ENCODE measurements at regions not wholly inside any gene's neighbourhood (a gene's known extent, or its start where the extent isn't known, plus 50 kb on each side); places are given as distances from the start of the nearest gene placed in this dataset.
"Not testable (repeated sequence)": the region's sequence is repeated elsewhere in the genome, so short reads cannot be mapped to it uniquely, and the experiment has no call there.

- no peak for DNase-seq
Observed at GRCh38 chr18:47399475-47399874, 148.0 kb upstream of the SKOR2 start.

GRCh38 chr18:47397671-47398319, 146.3 kb upstream of the SKOR2 start:
- peak; percentile 19 for DNase-seq

GRCh38 chr18:47391665-47392064, 140.2 kb upstream of the SKOR2 start:
- no peak for DNase-seq

- DNase-seq, result no peak
Observed at GRCh38 chr18:47390410-47391024, 139.1 kb upstream of the SKOR2 start.

- no peak for DNase-seq
Observed at GRCh38 chr18:47389210-47389609, 137.8 kb upstream of the SKOR2 start.

- no peak for DNase-seq
Observed at GRCh38 chr18:47387864-47388263, 136.4 kb upstream of the SKOR2 start.

- DNase-seq, result no peak
Observed at GRCh38 chr18:47383729-47384128, 132.3 kb upstream of the SKOR2 start.

GRCh38 chr18:47381975-47382570, 130.6 kb upstream of the SKOR2 start:
- no peak for DNase-seq

GRCh38 chr18:47380153-47380552, 128.7 kb upstream of the SKOR2 start:
- no peak for DNase-seq

- no peak for DNase-seq
Observed at GRCh38 chr18:47373465-47373864, 122.0 kb upstream of the SKOR2 start.

- no peak for DNase-seq
Observed at GRCh38 chr18:47370052-47370451, 118.6 kb upstream of the SKOR2 start.

GRCh38 chr18:47354061-47354460, 102.6 kb upstream of the SKOR2 start:
- DNase-seq, result not testable (repeated sequence)

GRCh38 chr18:47346016-47346415, 94.6 kb upstream of the SKOR2 start:
- DNase-seq, result no peak

GRCh38 chr18:47345291-47345690, 93.8 kb upstream of the SKOR2 start:
- DNase-seq, result no peak

GRCh38 chr18:47343291-47343690, 91.8 kb upstream of the SKOR2 start:
- DNase-seq, result no peak

- no peak for DNase-seq
Observed at GRCh38 chr18:47342566-47342965, 91.1 kb upstream of the SKOR2 start.

- no peak for DNase-seq
Observed at GRCh38 chr18:47341678-47342077, 90.2 kb upstream of the SKOR2 start.

- DNase-seq, result no peak
Observed at GRCh38 chr18:47334966-47335365, 83.5 kb upstream of the SKOR2 start.

GRCh38 chr18:47333926-47334635, 82.6 kb upstream of the SKOR2 start:
- no peak for DNase-seq

- DNase-seq, result no peak
Observed at GRCh38 chr18:47331641-47332040, 80.2 kb upstream of the SKOR2 start.

- DNase-seq, result no peak
Observed at GRCh38 chr18:47331026-47331425, 79.6 kb upstream of the SKOR2 start.

- DNase-seq, result peak; percentile 34
Observed at GRCh38 chr18:47323158-47323557, 71.7 kb upstream of the SKOR2 start.

GRCh38 chr18:47321815-47322214, 70.4 kb upstream of the SKOR2 start:
- DNase-seq, result no peak

Measured in dermis blood vessel endothelial cell (primary cell).